HG02798 (cell line): ENCODE measurements at regions not wholly inside any gene's neighbourhood (a gene's known extent, or its start where the extent isn't known, plus 50 kb on each side); places are given as distances from the start of the nearest gene placed in this dataset.

Source experiments
- ATAC-seq: cut with Tn5 transposase; IDR thresholded peaks from one replicate; pipeline ENCODE4 v1.9.1; 2021; ENCODE audit warnings: mild to moderate bottlenecking; ENCODE audit not compliant: unreplicated experiment, poor library complexity

GRCh38 chr6:165713845-165714466 is 50.9 kb upstream of the PDE10A start:
- no peak for ATAC-seq
